ENCODE measurements at regions not wholly inside any gene's neighbourhood (a gene's known extent, or its start where the extent isn't known, plus 50 kb on each side); places are given as distances from the start of the nearest gene placed in this dataset.

- TF ChIP-seq CTCF (IDR thresholded peaks at IDR 0.05) (no peak), POLR2AphosphoS5 (IDR thresholded peaks at IDR 0.05) (no peak), EP300 (IDR thresholded peaks at IDR 0.05) (no peak), POLR2A (IDR thresholded peaks at IDR 0.05) (no peak)
- H3K9me3 ChIP-seq: peaks cover 0 to 18% (median 8%) of the 10 kb centered on the region in 4 donors
- H3K4me1 ChIP-seq: no peaks in the 10 kb centered on the region
- no peak for DNase-seq
- no peaks in the 10 kb centered on the region for H3K36me3 ChIP-seq
- no peak overlapping the region for H3K27ac ChIP-seq
- peaks cover 0 to 5% (median 0%) of the 10 kb centered on the region in 3 donors for H3K27me3 ChIP-seq
- intact Hi-C loops (cut with DNase I; ENCODE audit: low total_unique reads): loop anchor here (10.0 kb wide), 1 partner anchor 60 kb away; no protein-coding TSS in a partner anchor
- no peak overlapping the region for H3K4me3 ChIP-seq
Measured at GRCh38 chr22:34214372-34214771, 294.1 kb upstream of the LARGE1 start.

- DNase-seq: no peak
- Histone ChIP-seq H3K9me3 (no peaks in the 10 kb centered on the region), H3K36me3 (no peaks in the 10 kb centered on the region), H3K27me3 (no peaks in the 10 kb centered on the region), H3K4me3 (no peak overlapping the region), H3K27ac (no peak overlapping the region), H3K4me1 (no peaks in the 10 kb centered on the region)
- WGBS, 5 donors: 15 to 37% (median 29%) methylated on average over 1 of the region's 1 CpG
- intact Hi-C loops (cut with DNase I; ENCODE audit: low total_unique reads): no loop called here
- TF ChIP-seq POLR2AphosphoS5 (IDR thresholded peaks at IDR 0.05): no peak
- TF ChIP-seq EP300 (IDR thresholded peaks at IDR 0.05): no peak
- TF ChIP-seq CTCF (IDR thresholded peaks at IDR 0.05): no peak
- no peak for TF ChIP-seq POLR2A (IDR thresholded peaks at IDR 0.05)
Measured at GRCh38 chr22:34225278-34225677, 305.0 kb upstream of the LARGE1 start.

DNA sequence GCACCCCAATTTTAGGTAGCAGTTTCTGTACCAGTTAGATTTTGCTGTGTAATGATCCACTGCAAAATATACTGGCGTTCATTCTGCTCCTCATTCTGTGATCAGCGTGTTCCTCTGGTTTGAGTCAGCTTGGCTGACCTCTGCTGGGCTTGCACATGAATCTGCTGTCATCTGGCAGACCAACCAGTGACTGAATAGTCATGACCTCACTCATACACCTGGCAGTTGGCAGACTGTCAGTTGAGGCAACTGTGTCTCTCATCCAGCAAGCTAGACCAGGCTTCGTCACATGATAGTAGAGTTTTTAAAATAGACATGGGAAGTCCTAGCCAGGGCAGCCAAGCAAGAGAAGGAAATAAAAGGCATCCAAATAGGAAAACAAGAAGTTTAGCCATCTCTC is 316.3 kb upstream of the LARGE1 start:
- Histone ChIP-seq H3K27me3 (no peaks in the 10 kb centered on the region), H3K9me3 (peaks cover 0 to 21% (median 6%) of the 10 kb centered on the region in 4 donors), H3K36me3 (no peaks in the 10 kb centered on the region), H3K27ac (no peak overlapping the region), H3K4me1 (no peaks in the 10 kb centered on the region), H3K4me3 (no peak overlapping the region)
- WGBS, 5 donors: 63 to 77% (median 71%) methylated on average over 3 of the region's 3 CpGs
- TF ChIP-seq POLR2A (IDR thresholded peaks at IDR 0.05): no peak
- intact Hi-C loops (cut with DNase I; ENCODE audit: low total_unique reads): no loop called here
- no peak for DNase-seq

GRCh38 chr22:34239421-34239820 is 319.1 kb upstream of the LARGE1 start:
- no peaks in the 10 kb centered on the region for H3K27me3 ChIP-seq
- DNase-seq: no peak

More at GRCh38 chr22:34239421-34239820, 319.1 kb upstream of the LARGE1 start:
- H3K4me1 ChIP-seq: no peaks in the 10 kb centered on the region
- H3K27ac ChIP-seq: no peak overlapping the region
- H3K36me3 ChIP-seq: no peaks in the 10 kb centered on the region
- peaks cover 0 to 21% (median 6%) of the 10 kb centered on the region in 4 donors for H3K9me3 ChIP-seq
- H3K4me3 ChIP-seq: no peak overlapping the region
- intact Hi-C loops (cut with DNase I; ENCODE audit: low total_unique reads): no loop called here
- 71 to 87% (median 74%) methylated on average over 3 of the region's 3 CpGs for WGBS, 5 donors
- TF ChIP-seq CTCF (IDR thresholded peaks at IDR 0.05): no peak
- TF ChIP-seq POLR2A (IDR thresholded peaks at IDR 0.05): no peak
- TF ChIP-seq POLR2AphosphoS5 (IDR thresholded peaks at IDR 0.05): no peak
- TF ChIP-seq EP300 (IDR thresholded peaks at IDR 0.05): no peak

Measured in stomach (tissue), 8 donors.